K562 (cell line): ENCODE measurements at regions not wholly inside any gene's neighbourhood (a gene's known extent, or its start where the extent isn't known, plus 50 kb on each side); places are given as distances from the start of the nearest gene placed in this dataset.

Experiments used
- ATAC-seq: fragments of 200-7000 bp; cut with Tn5 transposase; 3 replicates; pipeline ENCODE4 v1.9.1; 2020; ENCODE audit warnings: moderate library complexity
- BruUV-seq: library from RNA; stranded (reverse); fragments of 400-500 nt; replicated peaks from 2 replicates; lab custom pipeline; 2021; lab: Mats Ljungman, UMichigan
- CTCF ChIA-PET: fragments of 300-600 bp; formaldehyde crosslinking; extraction: SDS; loops from one replicate; lab custom pipeline; 2021; ENCODE audit warnings: low intra/inter-chr PET ratio; lab: Yijun Ruan, JAX
- POLR2A ChIA-PET: fragments of 300-600, 350-650 bp; sonication (Branson Sonifier 250); formaldehyde crosslinking; extraction: SDS; loops from one replicate; lab custom pipeline; 2021; ENCODE audit warnings: antibody characterized with exemption, inconsistent platforms; lab: Yijun Ruan, JAX
- DNase-seq, 4 experiments: peaks; one replicate each; pipeline versions ENCODE4 v3.0.0 to v3.0.0-alpha.2; 2011 to 2018; ENCODE audit warnings: low spot score in 3 of 4, mixed read lengths in 3 of 4; ENCODE audit errors: extremely low read depth in 1 of 4
- FAIRE-seq: peaks from 2 replicates; lab custom pipeline; 2011; peaks lifted over from hg19 to GRCh38; lab: Jason Lieb, UNC
- H2AFZ ChIP-seq: 2 replicates; pipeline ENCODE4 v1.6.0; 2011; ENCODE audit warnings: low read depth, low read length, control low read depth, inconsistent platforms
- H3K27ac ChIP-seq: fragments of 200-600 bp; 3 replicates; pipeline ENCODE4 v1.8.0; 2011; ENCODE audit warnings: low read depth, mild to moderate bottlenecking, control low read depth, inconsistent platforms, low read length, moderate library complexity, mixed read lengths; ENCODE audit errors: extremely low read depth
- H3K27me3 ChIP-seq, 2 experiments: fragments of 300-600 bp in 1 of 2; 2 replicates in 1 of 2; 3 replicates in 1 of 2; pipeline versions ENCODE4 v1.6.0 to v1.8.0; 2011; ENCODE audit warnings: inconsistent platforms in 2 of 2, low read length in 2 of 2, mild to moderate bottlenecking in 1 of 2, mixed read lengths in 1 of 2, moderate library complexity in 1 of 2; ENCODE audit not compliant: control insufficient read depth in 2 of 2, insufficient read depth in 2 of 2
- H3K36me3 ChIP-seq: fragments of 300-600 bp; 3 replicates; pipeline ENCODE4 v1.8.0; 2011; ENCODE audit warnings: mild to moderate bottlenecking, low read length, inconsistent platforms; ENCODE audit not compliant: control insufficient read depth, insufficient read depth
- H3K4me1 ChIP-seq, 2 experiments: fragments of 200-600 bp in 1 of 2; replicated peaks in 1 of 2; 2 replicates in 1 of 2; 3 replicates in 1 of 2; pipeline versions ENCODE4 v1.5.1 to v1.8.0; 2011; ENCODE audit warnings: inconsistent platforms in 2 of 2, low read length in 2 of 2, mild to moderate bottlenecking in 1 of 2, mixed read lengths in 1 of 2, moderate library complexity in 1 of 2; ENCODE audit not compliant: control insufficient read depth in 2 of 2, insufficient read depth in 2 of 2
- H3K4me2 ChIP-seq: 2 replicates; pipeline ENCODE4 v1.6.1; 2011; ENCODE audit warnings: low read length, control low read depth, inconsistent platforms, mixed read lengths; ENCODE audit not compliant: insufficient read depth
- H3K4me3 ChIP-seq: fragments of 200-600 bp; sonication (generic), shearing (Covaris generic); 2 replicates; pipeline ENCODE4 v1.5.1; 2016; ENCODE audit warnings: control low read depth, inconsistent platforms
- H3K79me2 ChIP-seq: fragments of 200-600 bp; 3 replicates; pipeline ENCODE4 v1.8.0; 2011; ENCODE audit warnings: low read length, inconsistent platforms; ENCODE audit not compliant: control insufficient read depth, insufficient read depth
- H3K9ac ChIP-seq, 2 experiments: 2 replicates each; pipeline versions ENCODE4 v1.6.0 to v1.6.1; 2011; ENCODE audit warnings: low read depth in 2 of 2, low read length in 2 of 2, control low read depth in 1 of 2, inconsistent platforms in 1 of 2, mild to moderate bottlenecking in 1 of 2, mixed read lengths in 1 of 2; ENCODE audit not compliant: insufficient read depth in 1 of 2
- H3K9me1 ChIP-seq: one replicate; pipeline ENCODE4 v1.6.0; 2011; ENCODE audit warnings: inconsistent platforms, mild to moderate bottlenecking, low read length, moderate library complexity; ENCODE audit not compliant: control insufficient read depth, insufficient read depth
- H3K9me3 ChIP-seq: replicated peaks from 2 replicates; pipeline ENCODE4 v1.5.1; 2011; ENCODE audit warnings: low read depth, low read length, inconsistent platforms; ENCODE audit not compliant: control insufficient read depth, insufficient read depth
- H4K20me1 ChIP-seq: replicated peaks from 2 replicates; pipeline ENCODE4 v1.6.1; 2011; ENCODE audit warnings: low read length, inconsistent platforms, mixed read lengths; ENCODE audit not compliant: control insufficient read depth, insufficient read depth
- GTF2E2 ChIP-seq: fragments of 200-800 bp; sonication (Bioruptor generic); IDR thresholded peaks from 2 replicates; pipeline ENCODE4 v1.6.1; 2016; ENCODE audit warnings: missing genetic modification characterization, missing compliant biosample characterization
- HDAC8 ChIP-seq: fragments of 450-650 bp; IDR thresholded peaks from 2 replicates; pipeline ENCODE4 v1.6.1; 2016; ENCODE audit warnings: mild to moderate bottlenecking, missing genetic modification characterization, moderate library complexity, missing compliant biosample characterization
- NR2C1 ChIP-seq, 2 experiments: fragments of 450-650 bp; IDR thresholded peaks; 2 replicates each; pipeline ENCODE4 v1.6.1; 2017; ENCODE audit warnings: mild to moderate bottlenecking in 2 of 2, antibody characterized with exemption in 1 of 2, inconsistent platforms in 1 of 2, missing compliant biosample characterization in 1 of 2, missing genetic modification characterization in 1 of 2
- NR3C1 ChIP-seq: sonication (generic); formaldehyde crosslinking; IDR thresholded peaks from 2 replicates; pipeline ENCODE4 v1.8.1; 2022; ENCODE audit warnings: missing genetic modification reagents
- RBM15 ChIP-seq: fragments of 200-400 bp; formaldehyde crosslinking; IDR thresholded peaks from 2 replicates; pipeline ENCODE4 v1.6.1; 2018; ENCODE audit warnings: mild to moderate bottlenecking, low read length, moderate library complexity; ENCODE audit not compliant: insufficient read depth
- SLC30A9 ChIP-seq: fragments of 250-450 bp; sonication (Bioruptor Pico); IDR thresholded peaks from 2 replicates; pipeline ENCODE4 v1.8.0; 2022; ENCODE audit warnings: mild to moderate bottlenecking, moderate library complexity
- SREBF2 ChIP-seq: sonication (generic); formaldehyde crosslinking; IDR thresholded peaks from 2 replicates; pipeline ENCODE4 v1.4.0; 2020; ENCODE audit warnings: mild to moderate bottlenecking, missing genetic modification reagents
- ZNF444 ChIP-seq: fragments of 250-450 bp; sonication (Bioruptor Pico); IDR thresholded peaks from 2 replicates; pipeline ENCODE4 v1.4.0; 2020; ENCODE audit warnings: mild to moderate bottlenecking, moderate library complexity
- ZNF583 ChIP-seq: fragments of 250-450 bp; sonication (Bioruptor Pico); IDR thresholded peaks from 2 replicates; pipeline ENCODE4 v1.4.0; 2020
- WGBS: fragments of 100-300 bp; shearing (Covaris generic); methylation state at CpG from one replicate; pipeline ENCODE4 v1.1.6; 2016; ENCODE audit warnings: low coverage, mixed read lengths; ENCODE audit not compliant: insufficient coverage; ENCODE audit errors: missing lambda C conversion rate; 5-methylcytosine and 5-hydroxymethylcytosine counted together
- in situ Hi-C: fragments of 300-500 bp; cut with MboI; formaldehyde crosslinking; loops from 4 replicates; pipeline ENCODE4 v1.15.0; 2018; ENCODE audit warnings: inconsistent platforms, mixed read lengths
- intact Hi-C: fragments of 100-400 bp; cut with micrococcal nuclease; formaldehyde crosslinking; loops from 2 replicates; pipeline ENCODE4 v1.14.2; 2022
- TF ChIP-seq, protein P1 (sequence below), 2 experiments: IDR thresholded peaks; 2 replicates each; pipeline ENCODE4 v1.6.1; 2012; ENCODE audit warnings: improper control_type of control experiment in 2 of 2, low read depth in 2 of 2, low read length in 2 of 2, borderline replicate concordance in 1 of 2
- TF ChIP-seq, protein P2 (sequence below): fragments of 250-450 bp; sonication (Bioruptor Pico); IDR thresholded peaks from 2 replicates; pipeline ENCODE4 v1.4.0; 2020; ENCODE audit warnings: mild to moderate bottlenecking

DNA sequence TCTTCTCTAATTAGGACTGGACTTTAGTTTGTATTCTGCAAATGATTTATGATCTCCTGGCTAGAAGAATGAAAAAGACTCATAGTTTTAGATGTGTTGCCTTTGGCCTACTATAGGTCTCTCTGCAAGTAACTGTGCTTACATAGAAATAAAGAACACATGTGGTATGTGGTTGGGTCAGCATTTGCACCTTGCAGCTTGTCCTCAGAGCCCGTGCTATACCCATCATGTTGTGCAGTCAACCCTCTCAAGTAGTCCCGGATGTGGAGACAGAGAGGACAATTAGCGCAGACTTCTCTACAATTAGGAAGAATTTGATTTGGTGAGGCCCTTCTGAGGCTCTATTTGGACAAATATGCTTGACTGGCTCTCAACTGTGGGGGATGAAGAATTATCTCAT is 203.7 kb upstream of the ITGA4 start:
- H4K20me1 ChIP-seq = no peaks in the 10 kb centered on the region
- 4% methylated on average over 3 of the region's 3 CpGs for WGBS
- no peak for FAIRE-seq
- H3K4me1 ChIP-seq = no peaks in the 10 kb centered on the region
- H2AFZ ChIP-seq = no peak overlapping the region
- in situ Hi-C loops = no loop called here
- no peaks in the 10 kb centered on the region for H3K36me3 ChIP-seq
- H3K9me3 ChIP-seq = no peaks in the 10 kb centered on the region
- no peaks in the 10 kb centered on the region for H3K9me1 ChIP-seq
- no peak for DNase-seq
- H3K27me3 ChIP-seq = no peaks in the 10 kb centered on the region
- H3K27ac ChIP-seq = no peak overlapping the region
- intact Hi-C loops = no loop called here
- H3K4me3 ChIP-seq = no peak overlapping the region
- TF ChIP-seq GTF2E2 (tag) (no peak), SREBF2 (CRISPR knock-in tag) (no peak), HDAC8 (tag) (no peak), SLC30A9 (no peak), ZNF583 (CRISPR knock-in tag) (no peak), ZNF444 (CRISPR knock-in tag) (no peak), RBM15 (no peak), NR3C1 (no peak), NR2C1 (IDR thresholded peaks at IDR 0.05) (no peak), NR2C1 (tag; IDR thresholded peaks at IDR 0.05) (no peak)
- TF ChIP-seq, protein P1, sequence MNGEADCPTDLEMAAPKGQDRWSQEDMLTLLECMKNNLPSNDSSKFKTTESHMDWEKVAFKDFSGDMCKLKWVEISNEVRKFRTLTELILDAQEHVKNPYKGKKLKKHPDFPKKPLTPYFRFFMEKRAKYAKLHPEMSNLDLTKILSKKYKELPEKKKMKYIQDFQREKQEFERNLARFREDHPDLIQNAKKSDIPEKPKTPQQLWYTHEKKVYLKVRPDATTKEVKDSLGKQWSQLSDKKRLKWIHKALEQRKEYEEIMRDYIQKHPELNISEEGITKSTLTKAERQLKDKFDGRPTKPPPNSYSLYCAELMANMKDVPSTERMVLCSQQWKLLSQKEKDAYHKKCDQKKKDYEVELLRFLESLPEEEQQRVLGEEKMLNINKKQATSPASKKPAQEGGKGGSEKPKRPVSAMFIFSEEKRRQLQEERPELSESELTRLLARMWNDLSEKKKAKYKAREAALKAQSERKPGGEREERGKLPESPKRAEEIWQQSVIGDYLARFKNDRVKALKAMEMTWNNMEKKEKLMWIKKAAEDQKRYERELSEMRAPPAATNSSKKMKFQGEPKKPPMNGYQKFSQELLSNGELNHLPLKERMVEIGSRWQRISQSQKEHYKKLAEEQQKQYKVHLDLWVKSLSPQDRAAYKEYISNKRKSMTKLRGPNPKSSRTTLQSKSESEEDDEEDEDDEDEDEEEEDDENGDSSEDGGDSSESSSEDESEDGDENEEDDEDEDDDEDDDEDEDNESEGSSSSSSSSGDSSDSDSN (IDR thresholded peaks at IDR 0.05; ENCODE audit: borderline replicate concordance in 1 of 2, low read depth in 2 of 2, low read length in 2 of 2) = no peak
- TF ChIP-seq, protein P2, sequence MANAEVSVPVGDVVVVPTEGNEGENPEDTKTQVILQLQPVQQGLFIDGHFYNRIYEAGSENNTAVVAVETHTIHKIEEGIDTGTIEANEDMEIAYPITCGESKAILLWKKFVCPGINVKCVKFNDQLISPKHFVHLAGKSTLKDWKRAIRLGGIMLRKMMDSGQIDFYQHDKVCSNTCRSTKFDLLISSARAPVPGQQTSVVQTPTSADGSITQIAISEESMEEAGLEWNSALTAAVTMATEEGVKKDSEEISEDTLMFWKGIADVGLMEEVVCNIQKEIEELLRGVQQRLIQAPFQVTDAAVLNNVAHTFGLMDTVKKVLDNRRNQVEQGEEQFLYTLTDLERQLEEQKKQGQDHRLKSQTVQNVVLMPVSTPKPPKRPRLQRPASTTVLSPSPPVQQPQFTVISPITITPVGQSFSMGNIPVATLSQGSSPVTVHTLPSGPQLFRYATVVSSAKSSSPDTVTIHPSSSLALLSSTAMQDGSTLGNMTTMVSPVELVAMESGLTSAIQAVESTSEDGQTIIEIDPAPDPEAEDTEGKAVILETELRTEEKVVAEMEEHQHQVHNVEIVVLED = no peak
- H3K79me2 ChIP-seq = no peaks in the 10 kb centered on the region
- no peak overlapping the region for H3K4me2 ChIP-seq
- ChIA-PET POLR2A (no interaction called here), CTCF (no interaction called here)
- no peak for ATAC-seq
- H3K9ac ChIP-seq = no peak overlapping the region
- no TSS peak for BruUV-seq
